Common myeloid progenitor, CD34-positive (primary cell): ENCODE measurements at regions not wholly inside any gene's neighbourhood (a gene's known extent, or its start where the extent isn't known, plus 50 kb on each side); places are given as distances from the start of the nearest gene placed in this dataset.

Source experiments
- CTCF ChIA-PET: fragments of 350-600 bp; sonication (Branson Sonifier 250); formaldehyde crosslinking; loops from one replicate; lab custom pipeline; 2021; ENCODE audit warnings: antibody characterized with exemption; lab: Charles Lee
- POLR2A ChIA-PET: fragments of 350-600 bp; sonication (Branson Sonifier 250); formaldehyde crosslinking; loops from one replicate; lab custom pipeline; 2021; ENCODE audit warnings: antibody characterized with exemption; lab: Charles Lee
- DNase-seq, 3 donors: peaks; one replicate each; pipeline versions ENCODE4 v3.0.0 to v3.0.0-alpha.2; 2013
- H3K27ac ChIP-seq, 2 experiments: 1 replicate in 1 of 2; 2 replicates in 1 of 2; pipeline ENCODE4 v1.7.0; 2013; ENCODE audit warnings: inconsistent platforms in 2 of 2, low read length in 2 of 2, mild to moderate bottlenecking in 2 of 2, low read depth in 1 of 2, moderate library complexity in 1 of 2; ENCODE audit not compliant: severe bottlenecking in 2 of 2, insufficient read depth in 1 of 2, poor library complexity in 1 of 2
- H3K27me3 ChIP-seq, 5 experiments: replicated peaks in 2 of 5; 1 replicate in 3 of 5; 2 replicates in 2 of 5; pipeline versions ENCODE4 v1.6.1 to v1.7.0; 2013; ENCODE audit warnings: low read length in 4 of 5, mild to moderate bottlenecking in 2 of 5, moderate library complexity in 2 of 5, inconsistent platforms in 1 of 5; ENCODE audit not compliant: insufficient read depth in 5 of 5, control insufficient read depth in 4 of 5
- H3K36me3 ChIP-seq, 4 experiments: 1 replicate in 2 of 4; 2 replicates in 2 of 4; pipeline versions ENCODE4 v1.6.1 to v1.7.0; 2013; ENCODE audit warnings: low read length in 3 of 4, control low read depth in 1 of 4, mild to moderate bottlenecking in 1 of 4; ENCODE audit not compliant: control insufficient read depth in 4 of 4, insufficient read depth in 4 of 4
- H3K4me1 ChIP-seq, 4 experiments: 1 replicate in 3 of 4; 2 replicates in 1 of 4; pipeline versions ENCODE4 v1.6.1 to v1.7.1; 2013; ENCODE audit warnings: low read length in 3 of 4, mild to moderate bottlenecking in 3 of 4, control low read depth in 1 of 4, inconsistent platforms in 1 of 4, moderate library complexity in 1 of 4; ENCODE audit not compliant: control insufficient read depth in 4 of 4, insufficient read depth in 4 of 4; ENCODE audit errors: control extremely low read depth in 1 of 4
- H3K4me3 ChIP-seq, 7 experiments: 1 replicate in 4 of 7; 2 replicates in 3 of 7; pipeline versions ENCODE4 v1.5.1 to v1.7.0; 2013; ENCODE audit warnings: mild to moderate bottlenecking in 7 of 7, low read length in 6 of 7, moderate library complexity in 6 of 7, inconsistent platforms in 2 of 7, low read depth in 2 of 7, control low read depth in 1 of 7; ENCODE audit not compliant: insufficient read depth in 4 of 7, control insufficient read depth in 1 of 7; ENCODE audit errors: extremely low read depth in 1 of 7
- H3K9me3 ChIP-seq, 5 experiments: 1 replicate in 4 of 5; 2 replicates in 1 of 5; pipeline versions ENCODE4 v1.6.1 to v1.7.1; 2013; ENCODE audit warnings: low read length in 4 of 5, mild to moderate bottlenecking in 2 of 5, inconsistent platforms in 1 of 5, low read depth in 1 of 5, moderate library complexity in 1 of 5; ENCODE audit not compliant: control insufficient read depth in 4 of 5, insufficient read depth in 2 of 5; ENCODE audit errors: control extremely low read depth in 1 of 5
- WGBS: methylation state at CpG from one replicate; pipeline ENCODE4 v1.1.5; 2013; ENCODE audit not compliant: insufficient coverage; 5-methylcytosine and 5-hydroxymethylcytosine counted together

- ChIA-PET CTCF (no interaction called here), POLR2A (no interaction called here)
- DNase-seq, result no peak
- Histone ChIP-seq H3K27ac (no peak overlapping the region), H3K4me1 (no peaks in the 10 kb centered on the region), H3K4me3 (no peak overlapping the region), H3K9me3 (no peaks in the 10 kb centered on the region), H3K27me3 (no peaks in the 10 kb centered on the region), H3K36me3 (no peaks in the 10 kb centered on the region)
- no CpG with 5 or more reads among the region's 2 CpGs for WGBS
Measured at GRCh38 chr5:114311281-114311680, 50.6 kb upstream of the KCNN2 start.

- Histone ChIP-seq H3K4me3 (no peak overlapping the region), H3K36me3 (no peaks in the 10 kb centered on the region), H3K4me1 (no peaks in the 10 kb centered on the region), H3K9me3 (no peaks in the 10 kb centered on the region), H3K27ac (no peak overlapping the region), H3K27me3 (no peaks in the 10 kb centered on the region)
- WGBS, result 100% methylated on average over 1 of the region's 1 CpG
- CTCF ChIA-PET, result interaction anchor here (0.7 kb wide), 1 partner anchor 101 kb away, joined by 3 read pairs; no protein-coding TSS in a partner anchor
- POLR2A ChIA-PET, result no interaction called here
- no peak for DNase-seq
Measured at GRCh38 chr5:114311968-114312367, 49.9 kb upstream of the KCNN2 start.
